CD14-positive monocyte (primary cell): ENCODE measurements at regions not wholly inside any gene's neighbourhood (a gene's known extent, or its start where the extent isn't known, plus 50 kb on each side); places are given as distances from the start of the nearest gene placed in this dataset.

Source experiments
- DNase-seq, 3 donors: peaks; one replicate each; pipeline ENCODE4 v3.0.0-alpha.2; 2011 to 2022
- H2AFZ ChIP-seq: 2 replicates; pipeline ENCODE4 v1.6.0; 2012; ENCODE audit warnings: mild to moderate bottlenecking, low read depth, low read length, inconsistent platforms; ENCODE audit not compliant: insufficient read depth, poor library complexity, severe bottlenecking
- H3K27ac ChIP-seq, 2 donors: 1 replicate in 1 of 2; 2 replicates in 1 of 2; pipeline ENCODE4 v1.5.1; 2012 to 2013; ENCODE audit warnings: low read length in 2 of 2, control low read depth in 1 of 2, inconsistent platforms in 1 of 2, low read depth in 1 of 2, mild to moderate bottlenecking in 1 of 2
- H3K27me3 ChIP-seq, 2 donors: one replicate each; pipeline versions ENCODE4 v1.6.0 to v1.6.1; 2011 to 2013; ENCODE audit warnings: low read length in 2 of 2; ENCODE audit not compliant: control insufficient read depth in 2 of 2, insufficient read depth in 2 of 2
- H3K36me3 ChIP-seq, 2 donors: replicated peaks in 1 of 2; 1 replicate in 1 of 2; 2 replicates in 1 of 2; pipeline versions ENCODE4 v1.5.1 to v1.6.1; 2012 to 2013; ENCODE audit warnings: low read length in 2 of 2, control low read depth in 1 of 2, inconsistent platforms in 1 of 2, mild to moderate bottlenecking in 1 of 2; ENCODE audit not compliant: insufficient read depth in 2 of 2, control insufficient read depth in 1 of 2
- H3K4me1 ChIP-seq, 2 donors: 1 replicate in 1 of 2; 2 replicates in 1 of 2; pipeline versions ENCODE4 v1.5.1 to v1.6.1; 2012 to 2013; ENCODE audit warnings: low read length in 2 of 2, control low read depth in 1 of 2, inconsistent platforms in 1 of 2, mild to moderate bottlenecking in 1 of 2, moderate library complexity in 1 of 2; ENCODE audit not compliant: insufficient read depth in 2 of 2, control insufficient read depth in 1 of 2
- H3K4me2 ChIP-seq: replicated peaks from 2 replicates; pipeline ENCODE3; 2012; ENCODE audit warnings: low read length, moderate library complexity, mild to moderate bottlenecking; ENCODE audit not compliant: poor library complexity, severe bottlenecking; ENCODE audit errors: extremely low read depth
- H3K4me3 ChIP-seq, 3 experiments: fragments of 200-600 bp in 1 of 3; sonication (generic) in 1 of 3; replicated peaks in 1 of 3; 1 replicate in 2 of 3; 2 replicates in 1 of 3; pipeline ENCODE4 v1.5.1; 2011 to 2013; ENCODE audit warnings: low read length in 3 of 3, mild to moderate bottlenecking in 3 of 3, control low read depth in 2 of 3, low read depth in 2 of 3, inconsistent platforms in 1 of 3, moderate library complexity in 1 of 3
- H3K79me2 ChIP-seq: 2 replicates; pipeline ENCODE4 v1.6.0; 2012; ENCODE audit warnings: mild to moderate bottlenecking, control low read depth, inconsistent platforms, low read length, moderate library complexity; ENCODE audit not compliant: insufficient read depth
- H3K9ac ChIP-seq: 2 replicates; pipeline ENCODE4 v1.6.0; 2017; ENCODE audit warnings: low read length, mild to moderate bottlenecking; ENCODE audit not compliant: insufficient read depth, poor library complexity, severe bottlenecking
- H3K9me3 ChIP-seq, 2 donors: replicated peaks in 1 of 2; 1 replicate in 1 of 2; 2 replicates in 1 of 2; pipeline versions ENCODE4 v1.5.1 to v1.6.1; 2012 to 2013; ENCODE audit warnings: low read length in 2 of 2, control low read depth in 1 of 2; ENCODE audit not compliant: control insufficient read depth in 1 of 2, insufficient read depth in 1 of 2
- H4K20me1 ChIP-seq: 2 replicates; pipeline ENCODE4 v1.6.0; 2012; ENCODE audit warnings: mild to moderate bottlenecking, low read length, control low read depth, moderate library complexity; ENCODE audit not compliant: insufficient read depth
- H3K27ac Mint-ChIP-seq, 7 donors: one replicate each; pipeline ENCODE4 v1.8.0; 2020; ENCODE audit warnings: mild to moderate bottlenecking in 7 of 7, mixed read lengths in 7 of 7, moderate library complexity in 6 of 7, inconsistent platforms in 2 of 7
- H3K27me3 Mint-ChIP-seq, 3 donors: one replicate each; pipeline ENCODE4 v1.8.0; 2021 to 2022; ENCODE audit warnings: low read depth in 3 of 3, mild to moderate bottlenecking in 3 of 3, mixed read lengths in 3 of 3, moderate library complexity in 3 of 3, inconsistent platforms in 1 of 3
- H3K36me3 Mint-ChIP-seq, 2 donors: one replicate each; pipeline ENCODE4 v1.8.0; 2020; ENCODE audit warnings: mixed read lengths in 2 of 2, inconsistent platforms in 1 of 2, mild to moderate bottlenecking in 1 of 2
- H3K4me1 Mint-ChIP-seq: one replicate; pipeline ENCODE4 v1.8.0; 2020; ENCODE audit warnings: mild to moderate bottlenecking, mixed read lengths
- H3K4me3 Mint-ChIP-seq, 2 donors: one replicate each; pipeline ENCODE4 v1.8.0; 2020; ENCODE audit warnings: mild to moderate bottlenecking in 2 of 2, mixed read lengths in 2 of 2, moderate library complexity in 1 of 2
- H3K9me3 Mint-ChIP-seq, 7 donors: one replicate each; pipeline ENCODE4 v1.8.0; 2020 to 2022; ENCODE audit warnings: mixed read lengths in 7 of 7, mild to moderate bottlenecking in 6 of 7, moderate library complexity in 6 of 7, inconsistent platforms in 2 of 7
- WGBS: methylation state at CpG from one replicate; pipeline ENCODE4 v1.1.5; 2013; ENCODE audit warnings: missing lambda C conversion rate; ENCODE audit not compliant: insufficient coverage; 5-methylcytosine and 5-hydroxymethylcytosine counted together
- intact Hi-C, 2 donors: fragments of 100-400 bp; cut with micrococcal nuclease; formaldehyde crosslinking; loops; one replicate each; pipeline versions ENCODE4 v1.15.0 to v1.15.1; 2023
- TF ChIP-seq, protein P1 (sequence below): fragments of 200-600 bp; IDR thresholded peaks from one replicate; pipeline ENCODE4 v1.8.0; 2022; ENCODE audit warnings: antibody characterized with exemption, mild to moderate bottlenecking

DNA sequence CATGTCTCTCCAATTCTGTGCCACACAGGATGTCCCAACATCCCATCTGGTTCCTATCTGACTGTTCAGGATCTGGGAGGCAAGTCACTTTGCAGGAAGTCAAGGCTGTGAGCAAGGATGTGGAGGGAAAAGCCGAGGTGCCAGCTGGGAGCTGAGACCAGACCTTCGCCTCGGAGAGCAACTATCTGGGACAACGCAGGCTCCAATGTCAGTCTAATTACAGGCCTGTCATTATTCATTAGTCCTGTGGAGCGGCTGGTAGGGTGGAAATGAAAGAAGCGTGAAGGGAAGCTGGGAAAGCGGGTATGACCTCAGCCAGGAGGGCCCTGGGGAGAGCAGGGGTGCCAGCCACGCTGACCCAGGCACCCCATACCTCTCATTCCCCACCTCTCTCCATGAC, 147.3 kb downstream of the UNC5CL start:
- no peaks in the 10 kb centered on the region for H3K36me3 Mint-ChIP-seq
- Histone ChIP-seq H3K79me2 (no peaks in the 10 kb centered on the region), H3K27me3 (no peaks in the 10 kb centered on the region), H2AFZ (no peak overlapping the region), H4K20me1 (no peaks in the 10 kb centered on the region), H3K4me3 (no peak overlapping the region), H3K4me1 (no peaks in the 10 kb centered on the region), H3K4me2 (no peak overlapping the region), H3K36me3 (no peaks in the 10 kb centered on the region), H3K27ac (no peak overlapping the region), H3K9me3 (no peaks in the 10 kb centered on the region), H3K9ac (no peak overlapping the region)
- H3K27ac Mint-ChIP-seq = no peak overlapping the region
- H3K4me3 Mint-ChIP-seq = no peak overlapping the region
- H3K4me1 Mint-ChIP-seq = no peaks in the 10 kb centered on the region
- 89% methylated on average over 4 of the region's 8 CpGs for WGBS
- DNase-seq = no peak
- TF ChIP-seq, protein P1, sequence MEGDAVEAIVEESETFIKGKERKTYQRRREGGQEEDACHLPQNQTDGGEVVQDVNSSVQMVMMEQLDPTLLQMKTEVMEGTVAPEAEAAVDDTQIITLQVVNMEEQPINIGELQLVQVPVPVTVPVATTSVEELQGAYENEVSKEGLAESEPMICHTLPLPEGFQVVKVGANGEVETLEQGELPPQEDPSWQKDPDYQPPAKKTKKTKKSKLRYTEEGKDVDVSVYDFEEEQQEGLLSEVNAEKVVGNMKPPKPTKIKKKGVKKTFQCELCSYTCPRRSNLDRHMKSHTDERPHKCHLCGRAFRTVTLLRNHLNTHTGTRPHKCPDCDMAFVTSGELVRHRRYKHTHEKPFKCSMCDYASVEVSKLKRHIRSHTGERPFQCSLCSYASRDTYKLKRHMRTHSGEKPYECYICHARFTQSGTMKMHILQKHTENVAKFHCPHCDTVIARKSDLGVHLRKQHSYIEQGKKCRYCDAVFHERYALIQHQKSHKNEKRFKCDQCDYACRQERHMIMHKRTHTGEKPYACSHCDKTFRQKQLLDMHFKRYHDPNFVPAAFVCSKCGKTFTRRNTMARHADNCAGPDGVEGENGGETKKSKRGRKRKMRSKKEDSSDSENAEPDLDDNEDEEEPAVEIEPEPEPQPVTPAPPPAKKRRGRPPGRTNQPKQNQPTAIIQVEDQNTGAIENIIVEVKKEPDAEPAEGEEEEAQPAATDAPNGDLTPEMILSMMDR = no peak
- H3K27me3 Mint-ChIP-seq = peaks cover 2 to 5% (median 3%) of the 10 kb centered on the region in 3 donors
- intact Hi-C loops = no loop called here
- peaks cover 0 to 2% (median 0%) of the 10 kb centered on the region in 7 donors for H3K9me3 Mint-ChIP-seq

DNA sequence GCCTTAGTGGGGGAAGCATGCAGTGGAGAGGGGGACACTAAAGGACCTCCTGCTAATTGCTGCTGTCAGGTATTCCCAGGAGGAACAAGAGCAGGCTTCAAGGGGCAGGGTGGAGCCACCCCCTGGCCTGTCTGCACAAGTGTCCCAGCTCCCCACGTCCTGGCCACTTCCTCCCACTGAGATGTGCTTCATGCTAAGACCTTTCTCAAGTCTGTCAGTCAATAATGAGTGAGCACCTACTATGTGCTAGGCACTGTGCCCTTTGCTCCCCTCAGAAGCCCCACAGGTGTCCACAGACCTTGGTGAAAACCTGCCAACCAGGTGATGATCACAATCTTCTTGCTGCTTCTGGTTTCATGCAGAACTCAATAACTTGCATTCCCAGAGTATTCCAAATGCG, 147.9 kb downstream of the UNC5CL start:
- H3K36me3 Mint-ChIP-seq = no peaks in the 10 kb centered on the region
- H3K4me3 Mint-ChIP-seq = no peak overlapping the region
- H3K4me1 ChIP-seq = no peaks in the 10 kb centered on the region
- peaks cover 2 to 8% (median 3%) of the 10 kb centered on the region in 3 donors for H3K27me3 Mint-ChIP-seq
- H3K4me3 ChIP-seq = no peak overlapping the region
- no peaks in the 10 kb centered on the region for H3K9me3 ChIP-seq
- H3K27me3 ChIP-seq = no peaks in the 10 kb centered on the region
- 50% methylated on average over 1 of the region's 2 CpGs for WGBS
- peaks cover 0 to 2% (median 0%) of the 10 kb centered on the region in 7 donors for H3K9me3 Mint-ChIP-seq
- H3K27ac Mint-ChIP-seq = peak overlapping the region in 1 of 7 donors; percentile 23
- TF ChIP-seq, protein P1 = no peak
- no peak overlapping the region for H3K9ac ChIP-seq
- H3K36me3 ChIP-seq = no peaks in the 10 kb centered on the region
- no peak overlapping the region for H2AFZ ChIP-seq
- H4K20me1 ChIP-seq = no peaks in the 10 kb centered on the region
- no peaks in the 10 kb centered on the region for H3K4me1 Mint-ChIP-seq
- no peak overlapping the region for H3K4me2 ChIP-seq
- H3K79me2 ChIP-seq = no peaks in the 10 kb centered on the region
- no peak for DNase-seq
- intact Hi-C loops = no loop called here
- no peak overlapping the region for H3K27ac ChIP-seq
